HCT116 (cell line): ENCODE measurements at regions not wholly inside any gene's neighbourhood (a gene's known extent, or its start where the extent isn't known, plus 50 kb on each side); places are given as distances from the start of the nearest gene placed in this dataset.

ENCODE experiments used
- CTCF ChIP-seq, 3 experiments: fragments of 200-600 bp in 1 of 3; sonication (generic) in 1 of 3; IDR thresholded peaks in 2 of 3; conservative IDR thresholded peaks in 1 of 3; 2 replicates each; pipeline ENCODE4 v1.5.1; 2012 to 2017; ENCODE audit warnings: low read depth in 2 of 3, low read length in 2 of 3, antibody characterized with exemption in 1 of 3, borderline replicate concordance in 1 of 3, control low read depth in 1 of 3, mild to moderate bottlenecking in 1 of 3, mixed read lengths in 1 of 3, mixed run types in 1 of 3, moderate library complexity in 1 of 3; ENCODE audit not compliant: insufficient read depth in 1 of 3
- POLR2A ChIP-seq: IDR thresholded peaks from 2 replicates; pipeline ENCODE4 v1.7.0; 2011; ENCODE audit warnings: borderline replicate concordance; ENCODE audit not compliant: insufficient read depth, insufficient read length; ENCODE audit errors: extremely low read depth
- RAD21 ChIP-seq: IDR thresholded peaks from 2 replicates; pipeline ENCODE4 v1.6.1; 2012; ENCODE audit warnings: low read depth, mild to moderate bottlenecking

GRCh38 chr18:64993695-64994094 lies 757.1 kb upstream of the CDH7 start:
- no peak for TF ChIP-seq CTCF (IDR thresholded peaks at IDR 0.05 in 2 of 3, conservative IDR thresholded peaks at IDR 0.05 in 1 of 3; ENCODE audit: borderline replicate concordance in 1 of 3, insufficient read depth in 1 of 3, low read depth in 2 of 3, low read length in 2 of 3)
- TF ChIP-seq POLR2A, result no peak
- no peak for TF ChIP-seq RAD21
